GM23338 (cell line): ENCODE measurements at regions not wholly inside any gene's neighbourhood (a gene's known extent, or its start where the extent isn't known, plus 50 kb on each side); places are given as distances from the start of the nearest gene placed in this dataset.

Source experiments
- CTCF ChIP-seq, 2 experiments: fragments of 200-600 bp in 1 of 2; sonication (generic) in 1 of 2; conservative IDR thresholded peaks; 2 replicates each; pipeline versions ENCODE4 v1.5.1 to v1.6.1; 2016 to 2017; ENCODE audit warnings: antibody characterized with exemption in 2 of 2, low read depth in 2 of 2, mild to moderate bottlenecking in 2 of 2, moderate library complexity in 1 of 2
- ETS1 ChIP-seq: IDR thresholded peaks from 2 replicates; pipeline ENCODE4 v1.6.1; 2016; ENCODE audit warnings: antibody characterized with exemption
- POLR2AphosphoS5 ChIP-seq: IDR thresholded peaks from 2 replicates; pipeline ENCODE4 v1.6.1; 2016; ENCODE audit warnings: antibody characterized with exemption, low read depth
- REST ChIP-seq: IDR thresholded peaks from one replicate; pipeline ENCODE4 v1.6.1; 2018; ENCODE audit warnings: antibody characterized with exemption; ENCODE audit not compliant: unreplicated experiment

- TF ChIP-seq POLR2AphosphoS5 (no peak), CTCF (conservative IDR thresholded peaks at IDR 0.05; ENCODE audit: low read depth in 2 of 2) (no peak), ETS1 (no peak), REST (no peak)
Observed at GRCh38 chr2:167504061-167504460, 615.8 kb downstream of the XIRP2 start.
